ENCODE measurements at regions not wholly inside any gene's neighbourhood (a gene's known extent, or its start where the extent isn't known, plus 50 kb on each side); places are given as distances from the start of the nearest gene placed in this dataset.

- H3K4me3 Mint-ChIP-seq, result no peak overlapping the region
- H3K36me3 Mint-ChIP-seq (ENCODE audit: low read depth), result no peaks in the 10 kb centered on the region
- no peaks in the 10 kb centered on the region for H3K9me3 Mint-ChIP-seq
- H3K4me1 Mint-ChIP-seq, result peaks cover 18% of the 10 kb centered on the region
- H3K27me3 Mint-ChIP-seq (ENCODE audit: low read depth, poor library complexity), result peaks cover 3% of the 10 kb centered on the region
- TF ChIP-seq CTCF (IDR thresholded peaks at IDR 0.05), result no peak
- DNase-seq, result no peak
- H3K27ac Mint-ChIP-seq, result peak overlapping the region; percentile 13
Observed at GRCh38 chr1:200343874-200344273, 66.0 kb downstream of the ZNF281 start.

GRCh38 chr1:200342511-200343311 lies 67.1 kb downstream of the ZNF281 start:
- TF ChIP-seq CTCF (IDR thresholded peaks at IDR 0.05), result no peak
- no peak overlapping the region for H3K4me3 Mint-ChIP-seq
- peaks cover 3% of the 10 kb centered on the region for H3K27me3 Mint-ChIP-seq (ENCODE audit: low read depth, poor library complexity)
- no peaks in the 10 kb centered on the region for H3K9me3 Mint-ChIP-seq
- peak overlapping the region; percentile 15 for H3K27ac Mint-ChIP-seq
- H3K4me1 Mint-ChIP-seq, result peaks cover 22% of the 10 kb centered on the region
- no peak for DNase-seq
- no peaks in the 10 kb centered on the region for H3K36me3 Mint-ChIP-seq (ENCODE audit: low read depth)

GRCh38 chr1:200338451-200338850 lies 71.4 kb downstream of the ZNF281 start:
- Mint-ChIP-seq H3K27me3 (ENCODE audit: low read depth, poor library complexity) (peaks cover 3% of the 10 kb centered on the region), H3K36me3 (ENCODE audit: low read depth) (no peaks in the 10 kb centered on the region), H3K9me3 (no peaks in the 10 kb centered on the region), H3K4me1 (peaks cover 37% of the 10 kb centered on the region), H3K27ac (no peak overlapping the region), H3K4me3 (no peak overlapping the region)
- TF ChIP-seq CTCF (IDR thresholded peaks at IDR 0.05), result no peak
- no peak for DNase-seq

DNA sequence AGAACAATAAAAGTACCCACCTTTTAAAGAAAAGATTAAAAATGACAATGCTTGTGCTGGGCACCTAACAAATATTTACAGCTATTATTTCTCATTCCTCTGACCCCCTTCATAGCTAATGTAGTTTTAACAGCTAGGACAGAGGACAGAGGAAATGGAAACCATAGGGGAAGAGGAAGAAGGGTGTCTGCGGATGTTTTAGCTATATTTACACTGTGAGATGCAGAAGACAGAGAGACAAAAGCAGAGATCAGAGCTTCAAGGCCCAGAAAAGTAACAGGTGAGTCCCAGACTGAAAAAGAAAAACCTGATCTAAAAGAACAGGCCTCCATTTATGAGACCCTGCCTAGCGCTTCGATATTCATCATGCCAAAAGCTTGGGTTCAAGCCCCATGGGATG lies 72.0 kb downstream of the ZNF281 start:
- Mint-ChIP-seq H3K27ac (peak overlapping the region; percentile 84), H3K4me1 (peaks cover 37% of the 10 kb centered on the region), H3K27me3 (ENCODE audit: low read depth, poor library complexity) (peaks cover 3% of the 10 kb centered on the region), H3K9me3 (no peaks in the 10 kb centered on the region), H3K36me3 (ENCODE audit: low read depth) (no peaks in the 10 kb centered on the region), H3K4me3 (no peak overlapping the region)
- DNase-seq, result no peak
- no peak for TF ChIP-seq CTCF (IDR thresholded peaks at IDR 0.05)

DNA sequence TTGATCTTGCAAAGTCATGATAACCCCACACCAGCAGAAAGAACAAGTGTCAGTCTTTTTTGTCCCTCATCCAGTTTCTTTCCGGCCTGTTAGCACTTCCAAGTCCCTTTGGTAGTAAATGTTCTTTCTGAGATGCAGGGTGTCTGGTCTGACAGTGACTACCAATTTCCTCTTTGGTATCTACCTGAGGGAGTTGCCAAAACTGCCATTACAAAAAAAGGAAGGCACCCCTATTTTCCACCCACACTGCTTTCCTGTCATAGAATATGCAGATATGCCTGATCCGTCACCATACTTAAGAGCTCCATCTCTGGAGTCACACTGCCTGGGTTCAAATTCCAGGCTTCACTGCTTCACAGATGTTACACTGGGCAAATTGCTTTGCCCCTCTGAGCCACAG lies 72.4 kb downstream of the ZNF281 start:
- Mint-ChIP-seq H3K4me3 (no peak overlapping the region), H3K36me3 (ENCODE audit: low read depth) (no peaks in the 10 kb centered on the region), H3K4me1 (peaks cover 33% of the 10 kb centered on the region), H3K27me3 (ENCODE audit: low read depth, poor library complexity) (peaks cover 3% of the 10 kb centered on the region), H3K27ac (peak overlapping the region; percentile 84), H3K9me3 (no peaks in the 10 kb centered on the region)
- TF ChIP-seq CTCF (IDR thresholded peaks at IDR 0.05), result no peak
- DNase-seq, result no peak

DNA sequence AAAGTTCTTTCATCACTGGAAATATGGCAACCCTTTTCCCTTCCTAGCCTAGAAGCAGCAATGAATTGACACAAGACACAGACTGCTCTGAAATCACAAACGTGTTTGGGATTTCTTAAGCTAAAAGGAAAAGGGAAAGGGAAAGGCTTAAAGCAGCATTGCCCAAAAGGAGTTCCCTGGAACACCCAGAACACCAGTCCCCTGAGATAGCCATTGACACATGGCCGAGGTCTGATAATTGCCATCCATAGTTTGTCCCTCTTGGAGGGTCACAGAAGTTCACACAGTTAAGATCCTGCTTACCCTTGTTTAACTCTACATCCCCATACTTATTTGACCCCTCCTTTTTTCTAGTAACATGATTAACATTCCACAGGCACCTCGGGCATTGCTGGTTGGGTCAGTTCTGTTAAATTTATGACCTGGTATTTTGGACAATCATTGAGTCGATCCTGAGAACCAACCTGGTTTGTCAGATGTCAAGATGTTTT lies 72.9 kb downstream of the ZNF281 start:
- Mint-ChIP-seq H3K9me3 (no peaks in the 10 kb centered on the region), H3K4me3 (no peak overlapping the region), H3K27me3 (ENCODE audit: low read depth, poor library complexity) (peaks cover 1% of the 10 kb centered on the region), H3K4me1 (peaks cover 28% of the 10 kb centered on the region), H3K27ac (peak overlapping the region; percentile 84), H3K36me3 (ENCODE audit: low read depth) (no peaks in the 10 kb centered on the region)
- no peak for DNase-seq
- TF ChIP-seq CTCF (IDR thresholded peaks at IDR 0.05), result no peak
